HL-60 (cell line): ENCODE measurements at regions not wholly inside any gene's neighbourhood (a gene's known extent, or its start where the extent isn't known, plus 50 kb on each side); places are given as distances from the start of the nearest gene placed in this dataset.

ENCODE experiments used
- DNase-seq, 2 experiments: peaks; one replicate each; pipeline ENCODE4 v3.0.0-alpha.2; 2010 to 2020; ENCODE audit warnings: low read depth in 1 of 2, low spot score in 1 of 2
- H3K27ac ChIP-seq: fragments of 250-450 bp; sonication (Bioruptor Pico); replicated peaks from 2 replicates; pipeline ENCODE4 v1.5.1; 2020; ENCODE audit warnings: mild to moderate bottlenecking, moderate library complexity
- H3K27me3 ChIP-seq: fragments of 250-450 bp; sonication (Bioruptor Pico); 2 replicates; pipeline ENCODE4 v1.5.1; 2021; ENCODE audit warnings: mild to moderate bottlenecking, moderate library complexity; ENCODE audit not compliant: insufficient read depth, poor library complexity, severe bottlenecking
- H3K4me3 ChIP-seq: replicated peaks from 2 replicates; pipeline ENCODE4 v1.5.1; 2011; ENCODE audit warnings: mild to moderate bottlenecking, control low read depth, low read length; ENCODE audit not compliant: insufficient read depth
- CTCF ChIP-seq: IDR thresholded peaks from one replicate; pipeline ENCODE4 v1.5.1; 2011; ENCODE audit warnings: low read length, control low read depth, inconsistent platforms; ENCODE audit not compliant: insufficient read depth
- GABPA ChIP-seq: IDR thresholded peaks from 2 replicates; pipeline ENCODE4 v1.6.1; 2012; ENCODE audit warnings: low read depth
- POLR2AphosphoS5 ChIP-seq: IDR thresholded peaks from 2 replicates; pipeline ENCODE4 v1.6.1; 2012; ENCODE audit warnings: low read depth
- REST ChIP-seq: IDR thresholded peaks from 2 replicates; pipeline ENCODE4 v1.6.1; 2012; ENCODE audit warnings: low read depth; ENCODE audit not compliant: insufficient replicate concordance
- SPI1 ChIP-seq: IDR thresholded peaks from 2 replicates; pipeline ENCODE4 v1.6.1; 2012; ENCODE audit warnings: low read depth, mild to moderate bottlenecking, borderline replicate concordance

GRCh38 chr20:11516448-11516847 lies 401.2 kb upstream of the BTBD3 start:
- TF ChIP-seq POLR2AphosphoS5: no peak
- TF ChIP-seq SPI1: no peak
- no peak for TF ChIP-seq CTCF
- TF ChIP-seq REST: no peak
- Histone ChIP-seq H3K27ac (no peak overlapping the region), H3K4me3 (no peak overlapping the region), H3K27me3 (no peaks in the 10 kb centered on the region)
- DNase-seq: no peak

DNA sequence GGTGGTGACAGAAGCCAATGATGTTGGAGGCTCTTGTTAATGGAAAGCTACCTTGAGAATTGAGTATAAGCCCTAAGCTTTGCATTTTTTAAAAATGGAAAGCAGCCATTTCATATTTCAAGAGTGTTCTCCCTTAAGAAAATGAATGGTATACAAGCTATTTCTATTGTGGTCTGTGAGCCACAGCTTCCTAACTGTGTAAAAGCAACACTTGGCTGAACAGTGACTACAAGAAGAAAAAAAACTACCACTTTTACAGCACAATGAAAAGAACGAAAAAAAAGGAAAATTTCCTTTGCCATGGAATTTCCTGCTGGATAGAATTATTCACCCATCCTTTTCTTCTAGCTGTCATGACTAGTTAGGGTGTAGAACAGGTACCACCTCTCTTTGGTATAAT lies 397.1 kb upstream of the BTBD3 start:
- no peak overlapping the region for H3K4me3 ChIP-seq
- no peak overlapping the region for H3K27ac ChIP-seq
- TF ChIP-seq CTCF (no peak), GABPA (no peak), REST (no peak), POLR2AphosphoS5 (no peak), SPI1 (no peak)
- no peaks in the 10 kb centered on the region for H3K27me3 ChIP-seq
- no peak for DNase-seq

GRCh38 chr20:11521476-11522365 lies 396.0 kb upstream of the BTBD3 start:
- no peak overlapping the region for H3K4me3 ChIP-seq
- TF ChIP-seq POLR2AphosphoS5 (no peak), SPI1 (peak; percentile 52; the same call in 1 of the 2 replicates), GABPA (no peak), CTCF (no peak), REST (no peak)
- H3K27ac ChIP-seq: no peak overlapping the region
- H3K27me3 ChIP-seq: no peaks in the 10 kb centered on the region
- DNase-seq: no peak
